ENCODE measurements at regions not wholly inside any gene's neighbourhood (a gene's known extent, or its start where the extent isn't known, plus 50 kb on each side); places are given as distances from the start of the nearest gene placed in this dataset.
"Not testable (repeated sequence)": the region's sequence is repeated elsewhere in the genome, so short reads cannot be mapped to it uniquely, and the experiment has no call there.

DNA sequence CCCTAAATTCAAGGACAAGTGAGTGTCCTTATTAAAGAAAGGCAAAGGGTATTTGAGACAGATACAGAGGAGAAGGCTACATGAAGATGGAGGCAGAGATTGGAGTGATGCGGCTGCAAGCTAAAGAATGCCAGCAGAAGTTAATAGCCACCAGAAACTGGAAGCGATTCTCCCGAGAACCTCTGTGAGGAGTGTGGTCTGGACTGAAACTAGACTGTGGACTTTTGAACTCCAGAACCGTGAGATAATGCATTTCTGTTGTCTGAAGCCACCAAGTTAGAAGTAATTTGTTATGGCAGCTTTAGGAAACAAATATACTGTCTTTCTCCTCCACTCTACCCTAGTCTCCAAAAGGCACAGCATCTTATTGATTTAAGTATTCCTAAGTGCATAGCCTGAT, 80.3 kb upstream of the CREB5 start:
- H4K20me1 ChIP-seq (ENCODE audit: insufficient read depth, low read length): no peaks in the 10 kb centered on the region
- no peaks in the 10 kb centered on the region for H3K79me2 ChIP-seq (ENCODE audit: insufficient read depth, low read length)
- DNase-seq (no peak), ATAC-seq (ENCODE audit: insufficient read depth, low read depth) (no peak)
- H3K9ac ChIP-seq (ENCODE audit: low read depth, low read length): no peak overlapping the region
- no peaks in the 10 kb centered on the region for H3K9me3 ChIP-seq (ENCODE audit: insufficient read depth, low read length, severe bottlenecking)
- H3K27me3 ChIP-seq (ENCODE audit: insufficient read depth, low read length, poor library complexity): no peaks in the 10 kb centered on the region
- H3K27ac ChIP-seq (ENCODE audit: low read length): no peak overlapping the region
- H3K36me3 ChIP-seq (ENCODE audit: insufficient read depth, low read length): no peaks in the 10 kb centered on the region
- TF ChIP-seq, protein P1, sequence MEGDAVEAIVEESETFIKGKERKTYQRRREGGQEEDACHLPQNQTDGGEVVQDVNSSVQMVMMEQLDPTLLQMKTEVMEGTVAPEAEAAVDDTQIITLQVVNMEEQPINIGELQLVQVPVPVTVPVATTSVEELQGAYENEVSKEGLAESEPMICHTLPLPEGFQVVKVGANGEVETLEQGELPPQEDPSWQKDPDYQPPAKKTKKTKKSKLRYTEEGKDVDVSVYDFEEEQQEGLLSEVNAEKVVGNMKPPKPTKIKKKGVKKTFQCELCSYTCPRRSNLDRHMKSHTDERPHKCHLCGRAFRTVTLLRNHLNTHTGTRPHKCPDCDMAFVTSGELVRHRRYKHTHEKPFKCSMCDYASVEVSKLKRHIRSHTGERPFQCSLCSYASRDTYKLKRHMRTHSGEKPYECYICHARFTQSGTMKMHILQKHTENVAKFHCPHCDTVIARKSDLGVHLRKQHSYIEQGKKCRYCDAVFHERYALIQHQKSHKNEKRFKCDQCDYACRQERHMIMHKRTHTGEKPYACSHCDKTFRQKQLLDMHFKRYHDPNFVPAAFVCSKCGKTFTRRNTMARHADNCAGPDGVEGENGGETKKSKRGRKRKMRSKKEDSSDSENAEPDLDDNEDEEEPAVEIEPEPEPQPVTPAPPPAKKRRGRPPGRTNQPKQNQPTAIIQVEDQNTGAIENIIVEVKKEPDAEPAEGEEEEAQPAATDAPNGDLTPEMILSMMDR (IDR thresholded peaks at IDR 0.05; ENCODE audit: borderline replicate concordance, extremely low read depth, low read length, poor library complexity, severe bottlenecking): no peak
- no peak for TF ChIP-seq EZH2 (IDR thresholded peaks at IDR 0.05; ENCODE audit: borderline replicate concordance, low read depth, low read length, severe bottlenecking)
- no peak overlapping the region for H2AFZ ChIP-seq (ENCODE audit: low read depth, low read length)
- no peak overlapping the region for H3K4me2 ChIP-seq (ENCODE audit: insufficient read depth, low read length)
- H3K4me3 ChIP-seq (ENCODE audit: low read depth in 1 of 2, low read length in 2 of 2): no peak overlapping the region
- no peaks in the 10 kb centered on the region for H3K4me1 ChIP-seq (ENCODE audit: insufficient read depth, low read length)

DNA sequence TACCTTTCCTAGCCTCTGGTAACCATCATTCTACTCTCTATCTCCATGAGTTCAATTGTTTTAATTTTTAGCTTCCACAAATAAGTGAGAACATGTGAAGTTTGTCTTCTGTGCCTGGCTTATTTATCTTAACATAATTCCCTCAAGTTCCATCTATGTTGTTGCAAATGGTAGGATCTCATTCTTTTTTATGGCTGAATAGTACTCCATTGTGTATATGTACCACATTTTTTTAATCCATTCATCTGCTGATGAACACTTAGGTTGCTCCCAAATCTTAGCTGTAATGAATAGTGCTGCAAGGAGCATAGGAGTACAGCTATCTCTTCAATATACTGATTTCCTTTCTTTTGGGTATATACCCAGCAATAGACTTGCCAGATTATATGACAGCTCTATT, 78.8 kb upstream of the CREB5 start:
- H3K27ac ChIP-seq (ENCODE audit: low read length); DNase-seq; H2AFZ ChIP-seq (ENCODE audit: low read depth, low read length); H4K20me1 ChIP-seq (ENCODE audit: insufficient read depth, low read length); H3K9ac ChIP-seq (ENCODE audit: low read depth, low read length); H3K9me3 ChIP-seq (ENCODE audit: insufficient read depth, low read length, severe bottlenecking); H3K4me2 ChIP-seq (ENCODE audit: insufficient read depth, low read length); H3K36me3 ChIP-seq (ENCODE audit: insufficient read depth, low read length); ATAC-seq (ENCODE audit: insufficient read depth, low read depth); H3K79me2 ChIP-seq (ENCODE audit: insufficient read depth, low read length); H3K4me3 ChIP-seq (ENCODE audit: low read depth in 1 of 2, low read length in 2 of 2); H3K4me1 ChIP-seq (ENCODE audit: insufficient read depth, low read length); H3K27me3 ChIP-seq (ENCODE audit: insufficient read depth, low read length, poor library complexity): not testable (repeated sequence)

DNA sequence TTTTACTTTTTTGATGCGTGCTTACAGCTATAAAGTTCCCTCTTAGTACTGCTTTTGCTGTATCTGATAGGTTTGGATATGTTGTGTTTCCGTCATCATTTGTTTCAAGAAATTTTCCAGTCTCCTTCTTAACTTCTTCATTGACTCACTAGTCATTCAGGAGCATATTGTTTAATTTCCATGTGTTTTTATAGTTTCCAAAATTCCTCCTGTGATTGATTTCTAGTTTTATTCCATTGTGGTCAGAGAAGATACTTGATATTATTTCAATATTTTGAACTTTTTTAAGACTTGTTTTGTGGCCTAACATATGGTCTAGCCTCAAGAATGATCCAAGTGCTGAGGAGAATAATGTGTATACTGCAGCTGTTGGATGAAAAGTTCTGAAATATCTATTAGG, 75.5 kb upstream of the CREB5 start:
- Histone ChIP-seq H3K4me3 (ENCODE audit: low read depth in 1 of 2, low read length in 2 of 2) (no peak overlapping the region), H3K4me2 (ENCODE audit: insufficient read depth, low read length) (no peak overlapping the region), H3K9me3 (ENCODE audit: insufficient read depth, low read length, severe bottlenecking) (no peaks in the 10 kb centered on the region), H3K79me2 (ENCODE audit: insufficient read depth, low read length) (no peaks in the 10 kb centered on the region), H4K20me1 (ENCODE audit: insufficient read depth, low read length) (no peaks in the 10 kb centered on the region), H2AFZ (ENCODE audit: low read depth, low read length) (no peak overlapping the region), H3K9ac (ENCODE audit: low read depth, low read length) (no peak overlapping the region), H3K4me1 (ENCODE audit: insufficient read depth, low read length) (no peaks in the 10 kb centered on the region), H3K27ac (ENCODE audit: low read length) (no peak overlapping the region), H3K36me3 (ENCODE audit: insufficient read depth, low read length) (no peaks in the 10 kb centered on the region), H3K27me3 (ENCODE audit: insufficient read depth, low read length, poor library complexity) (no peaks in the 10 kb centered on the region)
- no peak for DNase-seq
- no peak for TF ChIP-seq EZH2 (IDR thresholded peaks at IDR 0.05; ENCODE audit: borderline replicate concordance, low read depth, low read length, severe bottlenecking)
- TF ChIP-seq, protein P1 (IDR thresholded peaks at IDR 0.05; ENCODE audit: borderline replicate concordance, extremely low read depth, low read length, poor library complexity, severe bottlenecking): no peak
- no peak for ATAC-seq (ENCODE audit: insufficient read depth, low read depth)

DNA sequence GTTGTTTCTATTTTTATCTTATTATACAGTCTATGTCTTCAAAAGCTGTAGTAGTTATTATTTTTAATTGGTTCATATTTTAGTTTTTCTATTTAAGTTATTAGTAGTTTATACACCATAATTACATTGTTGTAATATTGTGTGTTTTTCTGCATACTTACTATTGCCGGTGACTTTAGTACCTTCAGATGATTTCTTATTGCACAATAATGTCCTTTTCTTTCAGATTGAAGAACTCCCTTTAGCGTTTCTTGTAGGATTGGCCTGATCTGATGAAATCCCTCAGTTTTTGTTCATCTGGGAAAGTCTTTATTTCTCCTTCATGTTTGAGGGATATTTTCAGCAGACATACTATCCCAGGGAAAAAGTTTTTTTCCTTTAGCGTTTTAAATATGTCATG, 74.3 kb upstream of the CREB5 start:
- Histone ChIP-seq H3K4me1 (ENCODE audit: insufficient read depth, low read length) (no peaks in the 10 kb centered on the region), H3K9me3 (ENCODE audit: insufficient read depth, low read length, severe bottlenecking) (no peaks in the 10 kb centered on the region), H3K4me3 (ENCODE audit: low read depth in 1 of 2, low read length in 2 of 2) (no peak overlapping the region), H2AFZ (ENCODE audit: low read depth, low read length) (no peak overlapping the region), H3K9ac (ENCODE audit: low read depth, low read length) (no peak overlapping the region), H3K4me2 (ENCODE audit: insufficient read depth, low read length) (no peak overlapping the region), H4K20me1 (ENCODE audit: insufficient read depth, low read length) (no peaks in the 10 kb centered on the region), H3K27ac (ENCODE audit: low read length) (no peak overlapping the region), H3K27me3 (ENCODE audit: insufficient read depth, low read length, poor library complexity) (no peaks in the 10 kb centered on the region), H3K79me2 (ENCODE audit: insufficient read depth, low read length) (no peaks in the 10 kb centered on the region), H3K36me3 (ENCODE audit: insufficient read depth, low read length) (no peaks in the 10 kb centered on the region)
- TF ChIP-seq, protein P1 (IDR thresholded peaks at IDR 0.05; ENCODE audit: borderline replicate concordance, extremely low read depth, low read length, poor library complexity, severe bottlenecking): no peak
- TF ChIP-seq EZH2 (IDR thresholded peaks at IDR 0.05; ENCODE audit: borderline replicate concordance, low read depth, low read length, severe bottlenecking): no peak
- ATAC-seq (ENCODE audit: insufficient read depth, low read depth) (no peak), DNase-seq (no peak)

All from DND-41 (cell line).